ENCODE measurements at regions not wholly inside any gene's neighbourhood (a gene's known extent, or its start where the extent isn't known, plus 50 kb on each side); places are given as distances from the start of the nearest gene placed in this dataset.
"Not testable (repeated sequence)": the region's sequence is repeated elsewhere in the genome, so short reads cannot be mapped to it uniquely, and the experiment has no call there.

- Histone ChIP-seq H3K9me3 (ENCODE audit: control insufficient read depth, low read depth, low read length) (no peaks in the 10 kb centered on the region), H3K4me3 (ENCODE audit: low read length) (no peak overlapping the region), H3K27ac (ENCODE audit: low read length) (no peak overlapping the region), H3K4me1 (ENCODE audit: control insufficient read depth, low read depth, low read length) (no peaks in the 10 kb centered on the region), H3K9ac (ENCODE audit: low read length) (no peak overlapping the region), H3K36me3 (ENCODE audit: control insufficient read depth, low read depth, low read length) (no peaks in the 10 kb centered on the region), H3K27me3 (ENCODE audit: control insufficient read depth, insufficient read depth, low read length) (no peaks in the 10 kb centered on the region)
Observed at GRCh38 chr4:60637976-60638375, 562.1 kb upstream of the ADGRL3 start.

GRCh38 chr4:60648774-60649173 lies 551.4 kb upstream of the ADGRL3 start:
- H3K27ac ChIP-seq (ENCODE audit: low read length): no peak overlapping the region
- H3K4me3 ChIP-seq (ENCODE audit: low read length): no peak overlapping the region
- H3K4me1 ChIP-seq (ENCODE audit: control insufficient read depth, low read depth, low read length): no peaks in the 10 kb centered on the region
- H3K36me3 ChIP-seq (ENCODE audit: control insufficient read depth, low read depth, low read length): no peaks in the 10 kb centered on the region
- H3K9ac ChIP-seq (ENCODE audit: low read length): no peak overlapping the region
- H3K27me3 ChIP-seq (ENCODE audit: control insufficient read depth, insufficient read depth, low read length): no peaks in the 10 kb centered on the region
- H3K9me3 ChIP-seq (ENCODE audit: control insufficient read depth, low read depth, low read length): no peaks in the 10 kb centered on the region

- H3K9me3 ChIP-seq (ENCODE audit: control insufficient read depth, low read depth, low read length): no peaks in the 10 kb centered on the region
- no peak overlapping the region for H3K9ac ChIP-seq (ENCODE audit: low read length)
- H3K27me3 ChIP-seq (ENCODE audit: control insufficient read depth, insufficient read depth, low read length): no peaks in the 10 kb centered on the region
- H3K27ac ChIP-seq (ENCODE audit: low read length): no peak overlapping the region
- H3K4me3 ChIP-seq (ENCODE audit: low read length): no peak overlapping the region
- no peaks in the 10 kb centered on the region for H3K4me1 ChIP-seq (ENCODE audit: control insufficient read depth, low read depth, low read length)
- no peaks in the 10 kb centered on the region for H3K36me3 ChIP-seq (ENCODE audit: control insufficient read depth, low read depth, low read length)
Observed at GRCh38 chr4:60652933-60653332, 547.2 kb upstream of the ADGRL3 start.

GRCh38 chr4:60655356-60655755 lies 544.8 kb upstream of the ADGRL3 start:
- no peaks in the 10 kb centered on the region for H3K27me3 ChIP-seq (ENCODE audit: control insufficient read depth, insufficient read depth, low read length)
- no peaks in the 10 kb centered on the region for H3K4me1 ChIP-seq (ENCODE audit: control insufficient read depth, low read depth, low read length)
- H3K36me3 ChIP-seq (ENCODE audit: control insufficient read depth, low read depth, low read length): no peaks in the 10 kb centered on the region
- no peak overlapping the region for H3K4me3 ChIP-seq (ENCODE audit: low read length)
- H3K9me3 ChIP-seq (ENCODE audit: control insufficient read depth, low read depth, low read length): no peaks in the 10 kb centered on the region
- no peak overlapping the region for H3K27ac ChIP-seq (ENCODE audit: low read length)
- H3K9ac ChIP-seq (ENCODE audit: low read length): no peak overlapping the region

GRCh38 chr4:60656171-60656570 lies 544.0 kb upstream of the ADGRL3 start:
- no peaks in the 10 kb centered on the region for H3K27me3 ChIP-seq (ENCODE audit: control insufficient read depth, insufficient read depth, low read length)
- H3K4me1 ChIP-seq (ENCODE audit: control insufficient read depth, low read depth, low read length): no peaks in the 10 kb centered on the region
- H3K9ac ChIP-seq (ENCODE audit: low read length): no peak overlapping the region
- no peak overlapping the region for H3K4me3 ChIP-seq (ENCODE audit: low read length)
- no peaks in the 10 kb centered on the region for H3K36me3 ChIP-seq (ENCODE audit: control insufficient read depth, low read depth, low read length)
- H3K9me3 ChIP-seq (ENCODE audit: control insufficient read depth, low read depth, low read length): no peaks in the 10 kb centered on the region
- no peak overlapping the region for H3K27ac ChIP-seq (ENCODE audit: low read length)

GRCh38 chr4:60657041-60657440 lies 543.1 kb upstream of the ADGRL3 start:
- Histone ChIP-seq H3K36me3 (ENCODE audit: control insufficient read depth, low read depth, low read length) (no peaks in the 10 kb centered on the region), H3K4me3 (ENCODE audit: low read length) (no peak overlapping the region), H3K9me3 (ENCODE audit: control insufficient read depth, low read depth, low read length) (no peaks in the 10 kb centered on the region), H3K27me3 (ENCODE audit: control insufficient read depth, insufficient read depth, low read length) (no peaks in the 10 kb centered on the region), H3K4me1 (ENCODE audit: control insufficient read depth, low read depth, low read length) (no peaks in the 10 kb centered on the region), H3K27ac (ENCODE audit: low read length) (no peak overlapping the region), H3K9ac (ENCODE audit: low read length) (no peak overlapping the region)

- Histone ChIP-seq H3K9ac (ENCODE audit: low read length) (no peak overlapping the region), H3K27me3 (ENCODE audit: control insufficient read depth, insufficient read depth, low read length) (no peaks in the 10 kb centered on the region), H3K4me1 (ENCODE audit: control insufficient read depth, low read depth, low read length) (no peaks in the 10 kb centered on the region), H3K9me3 (ENCODE audit: control insufficient read depth, low read depth, low read length) (no peaks in the 10 kb centered on the region), H3K27ac (ENCODE audit: low read length) (no peak overlapping the region), H3K36me3 (ENCODE audit: control insufficient read depth, low read depth, low read length) (no peaks in the 10 kb centered on the region), H3K4me3 (ENCODE audit: low read length) (no peak overlapping the region)
Observed at GRCh38 chr4:60657807-60658206, 542.3 kb upstream of the ADGRL3 start.

GRCh38 chr4:60663769-60664168 lies 536.4 kb upstream of the ADGRL3 start:
- no peak overlapping the region for H3K27ac ChIP-seq (ENCODE audit: low read length)
- no peaks in the 10 kb centered on the region for H3K27me3 ChIP-seq (ENCODE audit: control insufficient read depth, insufficient read depth, low read length)
- H3K36me3 ChIP-seq (ENCODE audit: control insufficient read depth, low read depth, low read length): no peaks in the 10 kb centered on the region
- H3K9ac ChIP-seq (ENCODE audit: low read length): no peak overlapping the region
- no peaks in the 10 kb centered on the region for H3K9me3 ChIP-seq (ENCODE audit: control insufficient read depth, low read depth, low read length)
- no peaks in the 10 kb centered on the region for H3K4me1 ChIP-seq (ENCODE audit: control insufficient read depth, low read depth, low read length)
- no peak overlapping the region for H3K4me3 ChIP-seq (ENCODE audit: low read length)

GRCh38 chr4:60682901-60683300 lies 517.2 kb upstream of the ADGRL3 start:
- Histone ChIP-seq H3K9ac (ENCODE audit: low read length) (no peak overlapping the region), H3K27me3 (ENCODE audit: control insufficient read depth, insufficient read depth, low read length) (no peaks in the 10 kb centered on the region), H3K4me1 (ENCODE audit: control insufficient read depth, low read depth, low read length) (no peaks in the 10 kb centered on the region), H3K9me3 (ENCODE audit: control insufficient read depth, low read depth, low read length) (no peaks in the 10 kb centered on the region), H3K4me3 (ENCODE audit: low read length) (no peak overlapping the region), H3K27ac (ENCODE audit: low read length) (no peak overlapping the region), H3K36me3 (ENCODE audit: control insufficient read depth, low read depth, low read length) (no peaks in the 10 kb centered on the region)

- no peak overlapping the region for H3K9ac ChIP-seq (ENCODE audit: low read length)
- H3K27me3 ChIP-seq (ENCODE audit: control insufficient read depth, insufficient read depth, low read length): no peaks in the 10 kb centered on the region
- H3K27ac ChIP-seq (ENCODE audit: low read length): no peak overlapping the region
- no peaks in the 10 kb centered on the region for H3K4me1 ChIP-seq (ENCODE audit: control insufficient read depth, low read depth, low read length)
- no peaks in the 10 kb centered on the region for H3K36me3 ChIP-seq (ENCODE audit: control insufficient read depth, low read depth, low read length)
- H3K9me3 ChIP-seq (ENCODE audit: control insufficient read depth, low read depth, low read length): no peaks in the 10 kb centered on the region
- H3K4me3 ChIP-seq (ENCODE audit: low read length): no peak overlapping the region
Observed at GRCh38 chr4:60683357-60683756, 516.8 kb upstream of the ADGRL3 start.

GRCh38 chr4:60683973-60684372 lies 516.2 kb upstream of the ADGRL3 start:
- Histone ChIP-seq H3K36me3 (ENCODE audit: control insufficient read depth, low read depth, low read length) (no peaks in the 10 kb centered on the region), H3K9me3 (ENCODE audit: control insufficient read depth, low read depth, low read length) (no peaks in the 10 kb centered on the region), H3K27ac (ENCODE audit: low read length) (no peak overlapping the region)

GRCh38 chr4:60696062-60696461 lies 504.1 kb upstream of the ADGRL3 start:
- not testable (repeated sequence) for H3K4me1 ChIP-seq (ENCODE audit: control insufficient read depth, low read depth, low read length); H3K4me3 ChIP-seq (ENCODE audit: low read length); H3K36me3 ChIP-seq (ENCODE audit: control insufficient read depth, low read depth, low read length); H3K9me3 ChIP-seq (ENCODE audit: control insufficient read depth, low read depth, low read length); H3K27ac ChIP-seq (ENCODE audit: low read length); H3K27me3 ChIP-seq (ENCODE audit: control insufficient read depth, insufficient read depth, low read length); H3K9ac ChIP-seq (ENCODE audit: low read length)

More at GRCh38 chr4:60683973-60684372, 516.2 kb upstream of the ADGRL3 start:
- H3K27me3 ChIP-seq (ENCODE audit: control insufficient read depth, insufficient read depth, low read length): no peaks in the 10 kb centered on the region
- H3K4me1 ChIP-seq (ENCODE audit: control insufficient read depth, low read depth, low read length): no peaks in the 10 kb centered on the region
- no peak overlapping the region for H3K4me3 ChIP-seq (ENCODE audit: low read length)
- H3K9ac ChIP-seq (ENCODE audit: low read length): no peak overlapping the region

All from iPS-18a (cell line).